ENCODE measurements at regions not wholly inside any gene's neighbourhood (a gene's known extent, or its start where the extent isn't known, plus 50 kb on each side); places are given as distances from the start of the nearest gene placed in this dataset.

GRCh38 chr3:24662449-24663345 is 168.0 kb upstream of the THRB start:
- no peak for TF ChIP-seq CTCF (IDR thresholded peaks at IDR 0.05)
- Histone ChIP-seq H3K4me1 (no peaks in the 10 kb centered on the region), H3K27me3 (no peaks in the 10 kb centered on the region), H3K4me3 (no peak overlapping the region), H3K9me3 (no peaks in the 10 kb centered on the region), H3K36me3 (no peaks in the 10 kb centered on the region), H3K27ac (no peak overlapping the region)
- DNase-seq (ENCODE audit: low spot score in 2 of 2), result no peak
- intact Hi-C loops (cut with DNase I), result no loop called here

GRCh38 chr3:24663406-24663805 is 168.8 kb upstream of the THRB start:
- intact Hi-C loops (cut with DNase I), result no loop called here
- H3K36me3 ChIP-seq, result no peaks in the 10 kb centered on the region
- no peak overlapping the region for H3K27ac ChIP-seq
- no peak overlapping the region for H3K4me3 ChIP-seq
- H3K4me1 ChIP-seq, result no peaks in the 10 kb centered on the region
- no peak for TF ChIP-seq CTCF (IDR thresholded peaks at IDR 0.05)
- no peaks in the 10 kb centered on the region for H3K27me3 ChIP-seq
- no peaks in the 10 kb centered on the region for H3K9me3 ChIP-seq
- no peak for DNase-seq (ENCODE audit: low spot score in 2 of 2)

DNA sequence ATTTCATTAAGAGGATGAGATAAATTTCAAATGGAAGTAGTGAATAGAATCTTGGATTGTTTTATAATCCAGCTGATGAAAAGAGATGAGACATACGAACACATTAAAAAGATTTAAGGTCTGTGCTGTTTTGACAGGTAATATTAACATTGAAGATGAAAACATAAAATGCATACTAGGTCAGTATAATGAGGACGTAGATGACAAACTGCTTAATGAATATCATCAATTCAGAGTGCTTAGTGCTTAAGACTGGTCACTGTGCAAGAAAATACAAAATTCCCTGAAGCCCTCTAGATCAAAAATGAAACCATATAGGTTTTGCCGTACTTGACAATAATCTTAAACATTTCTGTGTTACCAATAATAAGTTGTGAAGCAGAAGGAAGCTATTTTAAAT is 173.4 kb upstream of the THRB start:
- no peak for TF ChIP-seq CTCF (IDR thresholded peaks at IDR 0.05)
- no peak for DNase-seq (ENCODE audit: low spot score in 2 of 2)
- intact Hi-C loops (cut with DNase I), result no loop called here

GRCh38 chr3:24670871-24671270 is 176.2 kb upstream of the THRB start:
- intact Hi-C loops (cut with DNase I), result no loop called here
- Histone ChIP-seq H3K27me3 (no peaks in the 10 kb centered on the region), H3K9me3 (no peaks in the 10 kb centered on the region), H3K4me3 (no peak overlapping the region), H3K4me1 (no peaks in the 10 kb centered on the region), H3K27ac (no peak overlapping the region), H3K36me3 (no peaks in the 10 kb centered on the region)
- no peak for DNase-seq (ENCODE audit: low spot score in 2 of 2)
- TF ChIP-seq CTCF (IDR thresholded peaks at IDR 0.05), result no peak

More for the DNA sequence above, 173.4 kb upstream of the THRB start:
- Histone ChIP-seq H3K4me1 (no peaks in the 10 kb centered on the region), H3K27me3 (no peaks in the 10 kb centered on the region), H3K36me3 (no peaks in the 10 kb centered on the region), H3K9me3 (no peaks in the 10 kb centered on the region), H3K4me3 (no peak overlapping the region), H3K27ac (no peak overlapping the region)

GRCh38 chr3:24673596-24673995 is 178.9 kb upstream of the THRB start:
- no peak for DNase-seq (ENCODE audit: low spot score in 2 of 2)
- Histone ChIP-seq H3K27ac (no peak overlapping the region), H3K27me3 (no peaks in the 10 kb centered on the region), H3K4me1 (peaks cover 0 to 2% of the 10 kb centered on the region in 2 donors), H3K36me3 (no peaks in the 10 kb centered on the region), H3K9me3 (no peaks in the 10 kb centered on the region), H3K4me3 (no peak overlapping the region)
- intact Hi-C loops (cut with DNase I), result no loop called here
- TF ChIP-seq CTCF (IDR thresholded peaks at IDR 0.05), result no peak

Measured in ascending aorta (tissue), 2 donors.